Large intestine (tissue), 3 donors: ENCODE measurements at regions not wholly inside any gene's neighbourhood (a gene's known extent, or its start where the extent isn't known, plus 50 kb on each side); places are given as distances from the start of the nearest gene placed in this dataset.

Experiments used
- DNase-seq, 2 donors: peaks; one replicate each; pipeline versions ENCODE4 v3.0.0 to v3.0.0-alpha.2; 2013
- H3K27ac ChIP-seq: one replicate; pipeline ENCODE4 v1.5.1; 2013; ENCODE audit warnings: low read length
- H3K27me3 ChIP-seq: 2 replicates; pipeline ENCODE4 v1.6.1; 2013; ENCODE audit warnings: low read length; ENCODE audit not compliant: control insufficient read depth, insufficient read depth
- H3K36me3 ChIP-seq: 2 replicates; pipeline ENCODE4 v1.6.1; 2013; ENCODE audit warnings: low read length; ENCODE audit not compliant: control insufficient read depth, insufficient read depth
- H3K4me1 ChIP-seq: one replicate; pipeline ENCODE4 v1.6.1; 2013; ENCODE audit warnings: low read length; ENCODE audit not compliant: control insufficient read depth, insufficient read depth
- H3K4me3 ChIP-seq: one replicate; pipeline ENCODE4 v1.5.1; 2013; ENCODE audit warnings: low read length
- H3K9me3 ChIP-seq: one replicate; pipeline ENCODE4 v1.6.1; 2013; ENCODE audit warnings: mild to moderate bottlenecking, low read depth, low read length, moderate library complexity; ENCODE audit not compliant: control insufficient read depth
- WGBS: methylation state at CpG from one replicate; pipeline ENCODE4 v1.1.5; 2013; ENCODE audit warnings: low lambda C conversion rate; ENCODE audit not compliant: insufficient coverage; 5-methylcytosine and 5-hydroxymethylcytosine counted together

GRCh38 chr16:48105976-48106375 lies 49.8 kb downstream of the ABCC12 start:
- no peak overlapping the region for H3K4me3 ChIP-seq
- H3K9me3 ChIP-seq = no peaks in the 10 kb centered on the region
- no peaks in the 10 kb centered on the region for H3K36me3 ChIP-seq
- DNase-seq = no peak
- no peaks in the 10 kb centered on the region for H3K27me3 ChIP-seq
- no peak overlapping the region for H3K27ac ChIP-seq
- H3K4me1 ChIP-seq = no peaks in the 10 kb centered on the region
- 100% methylated on average over 2 of the region's 6 CpGs for WGBS

- DNase-seq = no peak
- Histone ChIP-seq H3K36me3 (no peaks in the 10 kb centered on the region), H3K27ac (no peak overlapping the region), H3K9me3 (no peaks in the 10 kb centered on the region), H3K4me3 (no peak overlapping the region), H3K27me3 (no peaks in the 10 kb centered on the region), H3K4me1 (no peaks in the 10 kb centered on the region)
- no CpG with 5 or more reads among the region's 4 CpGs for WGBS
Observed at GRCh38 chr16:48105456-48105855, 50.3 kb downstream of the ABCC12 start.

- Histone ChIP-seq H3K27ac (no peak overlapping the region), H3K4me1 (no peaks in the 10 kb centered on the region), H3K9me3 (no peaks in the 10 kb centered on the region), H3K36me3 (no peaks in the 10 kb centered on the region), H3K4me3 (no peak overlapping the region), H3K27me3 (no peaks in the 10 kb centered on the region)
- DNase-seq = no peak
- WGBS = no CpG with 5 or more reads among the region's 6 CpGs
Observed at GRCh38 chr16:48103591-48103990, 52.2 kb downstream of the ABCC12 start.

GRCh38 chr16:48102083-48103008 lies 53.4 kb downstream of the ABCC12 start:
- Histone ChIP-seq H3K9me3 (no peaks in the 10 kb centered on the region), H3K27ac (no peak overlapping the region), H3K4me1 (no peaks in the 10 kb centered on the region), H3K4me3 (no peak overlapping the region), H3K27me3 (no peaks in the 10 kb centered on the region), H3K36me3 (no peaks in the 10 kb centered on the region)
- no peak for DNase-seq
- 93% methylated on average over 7 of the region's 15 CpGs for WGBS

GRCh38 chr16:48101069-48101674 lies 54.6 kb downstream of the ABCC12 start:
- no CpG with 5 or more reads among the region's 13 CpGs for WGBS
- H3K4me3 ChIP-seq = no peak overlapping the region
- no peaks in the 10 kb centered on the region for H3K27me3 ChIP-seq
- no peaks in the 10 kb centered on the region for H3K9me3 ChIP-seq
- no peaks in the 10 kb centered on the region for H3K36me3 ChIP-seq
- no peak for DNase-seq
- no peaks in the 10 kb centered on the region for H3K4me1 ChIP-seq
- no peak overlapping the region for H3K27ac ChIP-seq

- no peak overlapping the region for H3K27ac ChIP-seq
- no peaks in the 10 kb centered on the region for H3K4me1 ChIP-seq
- WGBS = no CpG with 5 or more reads among the region's 5 CpGs
- no peak for DNase-seq
- no peaks in the 10 kb centered on the region for H3K9me3 ChIP-seq
- no peaks in the 10 kb centered on the region for H3K27me3 ChIP-seq
- H3K36me3 ChIP-seq = no peaks in the 10 kb centered on the region
- H3K4me3 ChIP-seq = no peak overlapping the region
Observed at GRCh38 chr16:48099455-48099854, 56.3 kb downstream of the ABCC12 start.

- Histone ChIP-seq H3K4me3 (no peak overlapping the region), H3K36me3 (no peaks in the 10 kb centered on the region), H3K4me1 (no peaks in the 10 kb centered on the region), H3K27ac (no peak overlapping the region), H3K27me3 (no peaks in the 10 kb centered on the region), H3K9me3 (no peaks in the 10 kb centered on the region)
- WGBS = 20% methylated on average over 1 of the region's 2 CpGs
- DNase-seq = no peak
Observed at GRCh38 chr16:48098472-48098871, 57.3 kb downstream of the ABCC12 start.

GRCh38 chr16:48091117-48091516 lies 64.7 kb downstream of the ABCC12 start:
- Histone ChIP-seq H3K9me3 (no peaks in the 10 kb centered on the region), H3K4me3 (no peak overlapping the region), H3K27ac (no peak overlapping the region), H3K36me3 (no peaks in the 10 kb centered on the region), H3K4me1 (no peaks in the 10 kb centered on the region), H3K27me3 (no peaks in the 10 kb centered on the region)
- no peak for DNase-seq
- WGBS = no CpG with 5 or more reads among the region's 14 CpGs

- no CpG with 5 or more reads among the region's 4 CpGs for WGBS
- no peak for DNase-seq
- H3K27me3 ChIP-seq = no peaks in the 10 kb centered on the region
- no peaks in the 10 kb centered on the region for H3K36me3 ChIP-seq
- no peak overlapping the region for H3K4me3 ChIP-seq
- no peaks in the 10 kb centered on the region for H3K9me3 ChIP-seq
- no peaks in the 10 kb centered on the region for H3K4me1 ChIP-seq
- no peak overlapping the region for H3K27ac ChIP-seq
Observed at GRCh38 chr16:48089053-48089792, 66.6 kb downstream of the ABCC12 start.

GRCh38 chr16:48087639-48088038 lies 68.2 kb downstream of the ABCC12 start:
- H3K36me3 ChIP-seq = no peaks in the 10 kb centered on the region
- no peaks in the 10 kb centered on the region for H3K4me1 ChIP-seq
- no peak for DNase-seq
- no peak overlapping the region for H3K4me3 ChIP-seq
- no peaks in the 10 kb centered on the region for H3K9me3 ChIP-seq
- H3K27ac ChIP-seq = no peak overlapping the region
- 60% methylated on average over 1 of the region's 1 CpG for WGBS
- H3K27me3 ChIP-seq = no peaks in the 10 kb centered on the region
